SHP77 treated with DMSO at 0.1 percent for 48 hours (cell line): ENCODE measurements at regions not wholly inside any gene's neighbourhood (a gene's known extent, or its start where the extent isn't known, plus 50 kb on each side); places are given as distances from the start of the nearest gene placed in this dataset.
A peak's percentile ranks its signal among the peaks of the same experiment; 100 is the strongest.
"Not testable (repeated sequence)": the region's sequence is repeated elsewhere in the genome, so short reads cannot be mapped to it uniquely, and the experiment has no call there.

Experiments used
- DNase-seq: peaks from one replicate; lab custom pipeline; 2025; lab: John Stamatoyannopoulos, UW

GRCh38 chr10:118805146-118805545, 50.4 kb upstream of the CACUL1 start:
- no peak for DNase-seq

- DNase-seq, result no peak
Observed at GRCh38 chr10:118807512-118808305, 52.9 kb upstream of the CACUL1 start.

DNA sequence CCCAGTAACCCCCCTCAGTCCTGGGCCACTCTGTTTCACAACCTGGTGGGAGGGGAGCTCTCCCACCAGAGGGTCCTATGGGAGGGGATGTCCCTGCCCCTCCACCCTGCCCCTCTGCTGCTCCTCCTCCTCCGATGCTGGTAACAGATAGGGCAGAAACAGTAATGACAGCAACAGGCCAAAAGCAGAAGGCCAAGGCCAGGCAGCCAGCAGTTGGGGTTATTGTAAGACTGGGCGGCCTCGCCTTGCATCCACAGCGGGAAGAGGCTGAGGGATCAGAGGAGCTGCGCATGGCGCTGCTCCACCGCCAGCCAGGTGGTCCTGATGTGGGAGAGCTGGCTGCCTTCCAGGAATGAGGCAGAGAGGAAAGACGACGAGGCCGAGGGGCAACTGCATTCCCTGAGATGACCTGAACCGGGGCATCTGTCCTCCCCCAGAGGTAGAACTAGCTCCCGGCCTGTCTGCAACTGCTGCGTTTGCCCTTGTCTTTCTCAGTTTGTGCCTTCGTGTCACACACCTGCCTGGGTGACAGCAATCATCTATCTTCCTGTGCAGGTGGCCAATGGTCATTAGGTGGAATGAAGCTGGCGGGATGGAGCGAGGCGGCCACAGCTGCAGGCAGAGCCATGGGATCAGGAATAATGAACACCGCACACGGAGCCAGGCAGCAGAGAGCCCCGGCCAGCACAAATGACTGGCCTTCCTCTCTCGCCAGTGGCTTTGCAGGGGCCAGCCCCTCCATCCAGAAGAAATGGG, 54.0 kb upstream of the CACUL1 start:
- DNase-seq, result no peak

- no peak for DNase-seq
Observed at GRCh38 chr10:118809357-118810220, 54.8 kb upstream of the CACUL1 start.

DNA sequence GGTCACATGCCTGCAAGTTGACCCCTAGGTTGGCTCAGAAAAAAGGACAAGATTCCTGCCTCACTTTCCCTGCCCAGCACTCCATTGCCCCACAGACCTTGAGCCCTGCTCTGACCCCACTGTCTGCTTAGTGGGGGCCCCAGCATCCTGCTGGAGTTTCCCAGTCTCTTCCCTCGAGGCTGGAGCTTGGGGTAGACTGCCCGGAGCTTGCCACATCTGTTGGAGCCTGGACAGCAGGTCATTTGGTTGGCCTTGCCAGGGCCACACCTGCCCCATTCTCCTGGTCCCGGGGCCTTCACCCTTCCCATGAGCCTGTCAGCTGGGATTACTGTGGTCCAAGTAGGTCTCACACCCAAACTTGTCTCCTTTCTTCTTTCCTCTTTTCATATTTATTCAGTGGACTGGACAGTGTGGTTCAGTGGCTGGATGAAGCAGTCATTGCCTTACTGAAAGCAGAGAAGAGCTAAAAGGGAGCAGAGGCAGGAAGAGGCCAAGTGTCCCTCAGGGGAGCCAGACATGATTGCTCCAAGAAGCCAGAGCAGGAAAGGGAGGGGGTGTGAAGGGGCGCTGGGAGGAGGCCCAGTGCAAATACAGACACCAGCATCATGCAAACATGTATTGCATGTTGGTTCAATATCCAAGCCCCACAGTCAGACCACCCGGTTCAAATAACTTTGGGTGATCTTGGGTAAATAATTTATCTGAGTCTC, 56.2 kb upstream of the CACUL1 start:
- no peak for DNase-seq

GRCh38 chr10:118811675-118812392, 57.1 kb upstream of the CACUL1 start:
- DNase-seq, result no peak

DNA sequence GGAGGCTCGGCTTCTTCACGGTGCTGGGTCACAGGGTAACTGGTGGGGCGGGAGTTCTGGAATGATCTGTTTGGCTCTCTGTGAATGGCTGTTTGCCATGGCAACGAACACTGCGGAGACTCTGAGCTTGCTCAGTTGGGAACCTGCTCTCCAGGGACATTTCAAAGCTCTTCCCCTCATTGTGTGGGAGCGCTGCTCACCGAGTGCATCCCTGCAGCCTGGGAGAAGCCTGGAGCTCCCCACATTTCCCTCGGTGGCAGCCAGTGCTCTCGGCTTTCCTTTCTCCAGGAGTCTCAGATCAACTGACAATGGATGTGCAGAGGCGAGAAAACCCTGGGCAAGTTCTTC, 57.6 kb upstream of the CACUL1 start:
- no peak for DNase-seq

DNA sequence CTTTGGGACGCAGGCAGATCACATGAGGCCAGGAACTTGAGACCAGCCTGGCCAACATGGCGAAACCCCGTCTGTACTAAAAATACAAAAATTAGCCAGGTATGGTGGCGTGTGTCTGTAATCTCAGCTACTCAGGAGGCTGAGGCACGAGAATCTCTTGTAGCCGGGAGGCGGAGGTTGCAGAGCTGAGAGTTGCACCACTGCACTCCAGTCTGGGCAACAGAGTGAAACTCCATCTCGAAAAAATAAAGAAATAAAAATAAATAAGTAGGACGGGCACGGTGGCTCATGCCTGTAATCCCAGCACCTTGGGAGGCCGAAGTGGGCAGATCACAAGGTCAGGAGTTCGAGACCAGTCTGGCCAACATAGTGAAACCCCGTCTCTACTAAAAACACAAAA, 58.2 kb upstream of the CACUL1 start:
- not testable (repeated sequence) for DNase-seq

GRCh38 chr10:118816471-118817168, 61.9 kb upstream of the CACUL1 start:
- DNase-seq, result no peak

DNA sequence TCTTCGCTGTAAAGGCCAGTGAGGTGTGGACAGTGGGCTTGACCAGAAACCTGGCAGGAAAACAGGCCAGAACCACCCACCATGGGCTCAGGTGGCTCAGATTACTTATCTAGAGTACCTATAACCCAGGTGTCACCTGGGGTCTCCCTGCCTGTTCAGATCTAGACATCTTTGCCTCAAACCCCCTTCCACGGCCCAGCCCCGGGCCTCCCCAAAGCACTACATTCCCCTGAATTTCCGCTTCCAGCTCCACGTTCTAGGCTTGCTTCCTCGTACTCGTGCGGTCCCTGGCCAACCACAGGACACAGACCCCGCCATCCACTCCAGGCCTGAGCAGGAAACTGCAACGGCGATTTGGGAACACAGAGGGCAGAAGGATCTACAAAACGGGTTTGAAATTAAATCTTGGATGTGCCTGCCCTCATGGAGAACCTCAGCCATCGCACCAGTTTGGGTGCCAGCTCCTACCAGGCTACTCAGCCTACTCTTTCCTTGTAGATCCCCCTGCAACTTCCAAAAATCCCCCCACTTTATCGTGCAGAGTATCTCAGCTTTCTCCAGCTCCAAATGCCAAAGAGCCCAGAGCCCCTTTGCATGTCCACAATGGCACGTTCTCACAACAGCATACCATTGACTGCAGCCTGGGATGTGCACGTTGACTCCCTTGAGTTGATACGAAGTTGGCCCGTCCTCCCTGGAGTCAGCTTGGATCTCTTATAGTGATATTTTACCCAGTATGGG, 62.7 kb upstream of the CACUL1 start:
- no peak for DNase-seq

GRCh38 chr10:118818621-118819221, 64.0 kb upstream of the CACUL1 start:
- DNase-seq, result peak; percentile 76

DNA sequence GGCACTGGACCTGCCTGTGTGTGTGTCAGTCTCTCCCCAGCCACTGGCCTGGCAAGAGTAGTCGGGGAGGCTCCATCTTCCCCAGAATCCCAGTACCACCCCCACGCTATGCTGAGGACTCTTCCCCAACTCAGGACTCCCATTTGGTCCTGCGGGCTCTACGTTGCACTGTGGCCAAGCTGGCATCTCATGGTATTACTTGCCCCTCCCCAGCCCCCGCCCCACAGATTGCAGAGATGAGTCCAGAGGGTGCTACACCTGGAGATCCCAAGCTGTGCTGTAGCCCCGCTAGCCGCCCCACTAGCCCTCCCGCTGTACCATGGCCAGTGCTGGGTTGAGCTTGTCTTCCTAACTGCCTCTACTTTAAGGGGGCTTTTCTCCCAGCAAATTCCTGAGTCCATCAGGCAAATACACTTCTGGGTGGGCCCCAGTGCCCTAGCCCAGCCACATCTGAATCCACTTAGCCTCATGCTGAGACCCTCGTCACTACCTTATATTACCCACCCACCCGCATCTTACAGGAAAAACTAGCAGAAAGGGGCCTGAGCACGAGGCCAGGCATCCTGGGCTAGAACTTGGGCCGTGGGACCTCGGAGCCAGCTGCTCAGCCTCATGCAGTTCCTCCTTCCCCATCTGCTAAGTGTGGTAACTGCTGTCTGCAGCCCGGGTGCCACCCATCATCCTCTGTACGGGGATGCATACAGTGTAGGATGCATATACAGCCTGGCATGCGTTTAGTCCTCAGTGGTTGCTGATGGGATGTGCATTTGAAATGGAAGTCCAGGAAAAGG, 65.8 kb upstream of the CACUL1 start:
- no peak for DNase-seq

- no peak for DNase-seq
Observed at GRCh38 chr10:118823256-118823907, 68.6 kb upstream of the CACUL1 start.

DNA sequence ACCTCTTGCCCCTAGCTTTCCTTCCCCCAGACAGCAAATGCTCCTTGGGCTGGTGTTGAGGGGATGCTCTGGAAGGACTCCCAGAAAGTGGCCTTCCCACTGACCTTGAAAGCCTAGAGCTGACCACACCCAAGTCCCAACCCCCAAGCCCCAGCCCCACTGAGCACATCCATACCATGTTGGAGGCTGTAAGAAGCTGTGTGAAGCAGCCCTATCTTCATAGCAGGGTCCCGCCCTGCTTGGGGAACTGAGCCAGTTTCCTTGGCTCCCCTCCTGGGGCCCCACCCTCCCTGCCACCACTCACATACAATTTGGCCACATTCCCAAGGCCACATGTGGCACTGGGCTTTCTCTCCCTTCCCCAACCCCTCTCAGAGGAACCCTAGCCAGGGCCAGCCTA, 72.3 kb upstream of the CACUL1 start:
- DNase-seq, result no peak

DNA sequence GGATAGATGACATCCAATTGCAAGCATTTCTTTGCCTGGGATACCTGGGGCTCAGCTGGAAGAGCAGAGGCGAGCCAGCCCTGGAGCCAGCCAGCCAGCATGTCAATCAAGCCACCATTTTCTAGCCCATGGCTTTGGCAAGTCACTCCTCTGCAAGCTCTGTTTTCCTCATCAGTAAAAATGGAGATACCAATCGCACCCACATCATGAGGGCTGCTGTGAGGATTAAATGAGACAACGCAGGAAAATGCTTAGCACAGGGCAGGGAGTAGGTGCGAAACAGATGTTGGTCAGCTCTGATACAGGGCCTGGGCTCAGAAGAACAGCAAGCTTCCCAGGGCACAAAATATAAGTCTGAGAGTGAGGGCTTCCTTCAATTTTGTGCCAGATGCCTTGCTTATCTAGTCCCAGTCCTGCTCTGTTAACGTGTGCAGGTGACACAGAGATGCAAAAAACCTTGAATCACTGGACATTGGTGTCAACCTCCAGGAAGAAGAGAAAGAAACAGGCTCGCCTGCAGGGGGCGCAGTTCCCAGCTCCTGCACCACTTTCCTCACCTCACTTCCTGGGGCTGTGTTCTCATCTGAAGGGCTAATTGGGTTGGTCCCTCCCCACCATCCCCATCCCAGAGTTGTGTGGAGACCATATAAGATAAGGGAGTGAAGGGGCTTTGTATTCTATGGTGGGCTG, 72.8 kb upstream of the CACUL1 start:
- DNase-seq, result no peak

GRCh38 chr10:118832241-118832651, 77.5 kb upstream of the CACUL1 start:
- DNase-seq, result no peak

- DNase-seq, result not testable (repeated sequence)
Observed at GRCh38 chr10:118834370-118834769, 79.6 kb upstream of the CACUL1 start.
